ENCODE measurements at regions not wholly inside any gene's neighbourhood (a gene's known extent, or its start where the extent isn't known, plus 50 kb on each side); places are given as distances from the start of the nearest gene placed in this dataset.

- no peak for DNase-seq
Observed at GRCh38 chr10:29132551-29133111, 156.2 kb upstream of the LYZL1 start.

DNA sequence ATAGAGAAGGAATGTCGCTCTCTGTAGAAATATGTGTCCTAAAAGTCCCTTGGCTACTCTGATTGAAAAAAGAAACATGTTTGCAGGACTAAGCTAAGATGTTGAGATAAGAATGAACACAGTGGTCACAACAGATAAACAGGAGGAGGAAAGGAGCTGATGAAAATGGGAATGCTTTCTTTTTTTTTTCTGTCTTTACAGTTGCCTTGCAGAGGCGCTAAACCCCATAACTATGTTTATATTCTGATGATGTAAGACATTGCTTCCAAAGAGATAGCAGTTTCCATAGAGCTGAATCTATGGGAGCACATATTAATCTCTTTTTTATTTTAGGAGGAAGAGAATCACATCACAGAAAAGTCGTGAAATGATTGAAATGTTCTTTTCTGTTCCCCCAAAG is 153.5 kb upstream of the LYZL1 start:
- no peak for DNase-seq

- no peak for DNase-seq
Observed at GRCh38 chr10:29136411-29136810, 152.5 kb upstream of the LYZL1 start.

- no peak for DNase-seq
Observed at GRCh38 chr10:29140151-29140550, 148.7 kb upstream of the LYZL1 start.

GRCh38 chr10:29140991-29141390 is 147.9 kb upstream of the LYZL1 start:
- no peak for DNase-seq

- no peak for DNase-seq
Observed at GRCh38 chr10:29141761-29142160, 147.1 kb upstream of the LYZL1 start.

DNA sequence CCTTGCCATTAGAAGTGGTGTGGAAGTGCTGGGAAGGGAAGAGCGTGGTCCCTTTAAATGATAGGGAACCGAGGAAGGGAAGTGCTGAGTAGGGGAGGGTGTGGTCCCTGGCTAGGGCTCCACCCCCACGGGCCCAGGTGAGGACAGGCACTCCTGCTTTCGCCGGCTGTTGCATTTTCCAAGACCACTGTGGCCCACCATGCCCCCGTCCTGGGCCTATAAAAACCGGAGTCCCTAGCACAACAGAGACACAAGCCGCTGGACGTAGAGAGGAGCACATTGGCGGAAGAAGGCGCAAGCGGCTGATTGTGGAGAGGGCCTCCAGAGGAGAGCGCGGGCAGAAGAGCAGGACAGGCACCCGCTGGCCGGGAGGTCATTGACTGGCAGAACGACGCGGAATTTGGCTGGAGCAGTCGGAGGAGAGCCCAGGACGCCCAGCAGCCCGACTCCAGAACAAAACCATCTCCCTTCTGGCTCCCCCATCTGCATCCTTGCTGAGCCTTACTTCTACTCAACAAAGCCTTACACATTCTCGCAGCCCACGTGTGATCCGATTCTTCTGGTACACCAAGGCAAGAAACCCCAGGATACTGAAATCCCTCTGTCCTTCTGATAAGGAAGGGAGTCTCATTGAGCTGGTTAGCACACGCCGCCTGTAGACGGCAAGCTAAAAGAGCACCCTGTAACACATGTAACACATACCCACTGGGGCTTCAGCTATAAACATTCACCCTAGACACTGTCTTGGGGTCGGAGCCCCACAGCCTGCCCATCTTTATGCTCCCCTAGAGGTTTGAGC is 146.2 kb upstream of the LYZL1 start:
- DNase-seq: no peak

- DNase-seq: no peak
Observed at GRCh38 chr10:29144126-29144525, 144.7 kb upstream of the LYZL1 start.

DNA sequence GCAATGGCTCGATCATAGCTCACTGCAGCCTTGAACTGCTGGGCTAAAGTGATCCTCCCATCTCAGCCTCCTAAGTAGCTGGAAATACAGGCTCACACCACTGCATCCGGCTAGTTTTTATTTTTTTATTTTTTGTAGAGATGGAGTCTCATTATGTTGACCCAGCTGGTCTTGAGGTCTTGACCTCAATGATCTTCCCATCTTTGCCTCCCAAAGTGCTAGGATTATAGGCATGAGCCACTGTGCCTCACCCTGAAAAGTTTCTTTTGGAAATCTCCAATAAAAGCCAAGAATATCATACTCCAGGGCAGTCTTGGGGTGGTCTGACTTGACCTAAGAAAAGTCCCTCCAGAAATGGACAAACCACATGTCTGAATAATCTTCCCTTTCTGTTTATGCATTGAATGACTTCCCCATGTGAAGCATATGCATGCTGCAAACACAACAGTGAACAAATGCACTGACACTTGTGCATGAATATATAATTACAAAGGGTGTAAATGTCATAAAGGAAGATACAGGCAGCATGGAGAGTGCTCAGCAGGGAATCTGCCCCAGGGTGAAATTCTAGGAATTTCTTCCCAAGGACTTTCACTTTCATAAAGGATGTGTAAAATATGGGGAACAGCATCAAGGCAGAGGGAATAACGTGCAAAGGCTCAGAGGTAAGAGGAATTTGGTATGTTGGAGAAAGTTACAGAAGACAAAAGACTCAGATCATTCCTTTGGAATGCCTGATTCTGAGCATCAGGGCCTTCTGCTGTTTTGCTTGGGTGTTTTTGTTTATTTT is 142.4 kb upstream of the LYZL1 start:
- DNase-seq: no peak

GRCh38 chr10:29150010-29150409 is 138.9 kb upstream of the LYZL1 start:
- DNase-seq: no peak

GRCh38 chr10:29151005-29151404 is 137.9 kb upstream of the LYZL1 start:
- DNase-seq: no peak

DNA sequence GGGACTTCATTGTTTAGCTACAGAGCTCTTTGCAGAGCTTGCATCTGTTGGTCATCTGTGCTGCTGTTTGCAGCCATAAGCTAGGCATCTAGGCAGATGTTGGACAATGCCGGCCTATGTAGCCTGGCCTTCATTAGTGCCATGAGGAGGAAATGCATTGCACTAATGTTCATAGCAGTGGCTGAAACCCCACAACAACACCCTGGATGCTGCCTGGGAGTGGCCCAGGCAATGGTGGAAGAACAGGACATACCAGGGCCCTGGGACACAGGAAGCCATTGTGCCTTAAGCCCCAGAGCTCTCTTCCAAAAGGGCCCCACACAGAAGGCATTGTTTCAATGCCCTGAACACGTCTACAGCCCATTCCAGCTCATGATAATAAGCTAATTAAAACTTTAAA is 131.5 kb upstream of the LYZL1 start:
- no peak for DNase-seq

- DNase-seq: no peak
Observed at GRCh38 chr10:29158066-29158465, 130.8 kb upstream of the LYZL1 start.

DNA sequence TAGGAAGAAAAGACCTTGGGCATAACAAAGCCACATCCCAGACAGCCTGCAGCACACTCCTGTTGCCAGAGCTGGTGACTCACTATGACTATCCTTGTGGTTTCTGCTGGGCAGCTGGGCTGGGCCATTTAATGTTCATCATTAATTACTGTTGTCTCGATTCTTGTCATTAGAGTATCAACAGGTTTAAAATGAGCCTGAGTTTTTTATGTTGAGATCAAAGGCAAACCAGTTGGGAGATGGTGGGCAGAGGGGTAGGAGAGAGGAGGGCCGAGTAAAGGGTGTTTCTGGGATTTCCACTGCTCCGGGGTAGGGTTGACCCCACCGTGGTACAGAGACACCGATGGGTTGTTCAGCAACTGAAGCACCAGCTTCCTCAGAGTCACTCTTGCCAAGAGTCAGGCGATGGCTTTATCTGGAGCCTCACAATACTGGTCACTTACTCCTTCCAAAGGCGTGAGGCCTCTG is 128.7 kb upstream of the LYZL1 start:
- DNase-seq: no peak

DNA sequence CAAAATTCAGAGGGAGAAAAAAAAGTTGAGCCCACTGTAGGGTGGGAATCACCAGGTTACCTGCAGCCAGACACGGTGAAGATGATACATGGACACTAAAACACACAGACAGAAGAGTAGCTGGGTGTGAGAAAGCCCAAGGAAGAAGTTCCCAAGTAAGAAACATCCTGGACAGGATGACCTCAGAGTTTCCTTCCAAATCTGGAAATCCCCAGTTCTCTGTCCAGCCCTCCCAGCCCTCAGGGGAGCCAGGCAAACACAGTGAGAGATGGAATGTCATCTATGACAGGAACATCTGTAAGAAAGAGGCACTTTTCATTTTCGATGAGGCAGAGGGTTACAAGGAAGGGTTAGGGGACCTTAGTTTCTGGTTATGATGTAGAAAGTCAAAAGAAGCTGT is 125.1 kb upstream of the LYZL1 start:
- DNase-seq: no peak

- DNase-seq: no peak
Observed at GRCh38 chr10:29166713-29167112, 122.2 kb upstream of the LYZL1 start.

DNA sequence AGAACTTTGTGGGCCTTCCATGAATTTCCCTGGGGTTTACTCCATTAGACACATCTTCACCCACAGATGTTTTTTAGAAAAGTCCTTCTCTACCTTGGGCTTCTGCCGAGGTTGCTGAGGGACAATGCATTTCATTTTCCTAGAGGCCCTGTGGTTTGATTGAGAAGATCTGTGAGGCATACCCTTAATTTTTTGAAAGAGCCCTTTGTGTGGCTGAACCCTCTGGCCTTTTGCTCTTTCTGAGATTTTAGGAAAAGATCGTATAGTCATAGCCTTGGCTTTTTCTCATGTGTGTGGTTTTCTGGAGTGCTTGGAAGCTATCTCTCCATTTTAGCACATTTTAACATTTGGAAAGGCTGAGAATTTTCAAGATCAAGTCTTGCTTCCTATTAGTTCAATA is 119.8 kb upstream of the LYZL1 start:
- no peak for DNase-seq

- DNase-seq: no peak
Observed at GRCh38 chr10:29171717-29172116, 117.2 kb upstream of the LYZL1 start.

- no peak for DNase-seq
Observed at GRCh38 chr10:29174389-29174788, 114.5 kb upstream of the LYZL1 start.

GRCh38 chr10:29176845-29177832 is 111.7 kb upstream of the LYZL1 start:
- no peak for DNase-seq

DNA sequence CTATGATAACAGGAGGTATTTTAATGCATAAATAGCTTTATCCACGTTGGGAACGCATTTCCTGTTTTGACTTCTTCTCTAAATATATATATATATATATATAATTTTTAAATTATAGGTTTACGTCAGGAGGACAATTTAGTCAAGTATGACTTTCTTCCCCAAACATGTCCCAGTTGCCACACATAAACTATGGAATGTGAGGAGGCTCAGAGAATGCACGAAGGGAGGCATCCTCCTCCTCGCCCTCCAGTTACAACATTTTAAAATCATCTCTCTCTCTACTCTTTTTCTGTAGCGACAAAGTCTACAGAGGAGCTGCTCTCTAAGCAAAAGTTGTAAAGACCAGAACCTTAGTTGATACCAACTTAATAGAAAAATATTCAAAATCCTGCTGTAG is 106.9 kb upstream of the LYZL1 start:
- DNase-seq: no peak

DNA sequence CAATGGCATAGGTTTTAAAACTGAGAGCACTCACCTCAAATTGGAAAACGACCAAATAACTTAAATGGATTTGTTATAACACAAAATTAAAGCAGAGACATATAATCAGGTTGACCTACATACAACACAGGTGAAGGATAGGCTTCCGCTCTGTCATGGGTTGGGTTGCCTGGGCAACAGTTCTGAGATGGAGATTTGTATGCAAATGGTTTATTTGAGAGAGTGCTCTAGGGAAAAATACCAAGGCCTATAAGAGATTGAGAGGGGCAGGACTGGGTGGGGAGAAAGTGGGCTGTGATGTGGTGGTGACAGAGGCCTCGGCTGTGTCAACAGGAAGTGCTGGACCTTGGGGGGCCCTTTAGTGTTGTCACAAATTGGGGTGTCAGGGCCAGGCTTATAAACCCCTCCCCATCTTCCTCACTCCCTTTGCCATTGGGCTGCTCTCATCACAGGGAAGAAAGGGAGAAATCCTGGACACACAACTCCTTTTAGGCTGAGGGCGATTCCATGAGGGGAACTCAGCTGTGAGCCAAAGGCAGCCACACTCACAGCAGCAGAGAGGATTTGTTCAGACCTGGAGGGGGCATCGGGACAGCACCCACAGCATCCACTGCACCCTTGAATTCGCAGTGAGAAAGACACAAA is 105.4 kb upstream of the LYZL1 start:
- no peak for DNase-seq

All from DMS79 treated with DMSO at 0.1 percent for 48 hours (cell line).